IMR-90 (cell line): ENCODE measurements at regions not wholly inside any gene's neighbourhood (a gene's known extent, or its start where the extent isn't known, plus 50 kb on each side); places are given as distances from the start of the nearest gene placed in this dataset.

Source experiments
- BHLHE40 ChIP-seq: fragments of 150-350 bp; IDR thresholded peaks from 2 replicates; pipeline ENCODE4 v1.6.1; 2016; ENCODE audit warnings: mild to moderate bottlenecking, low read depth, low read length
- CEBPB ChIP-seq: IDR thresholded peaks from 2 replicates; pipeline ENCODE4 v1.6.1; 2012; ENCODE audit warnings: low read depth, low read length, improper control_type of control experiment
- FOS ChIP-seq: fragments of 150-350 bp; IDR thresholded peaks from 2 replicates; pipeline ENCODE4 v1.6.1; 2016; ENCODE audit warnings: low read depth, low read length
- MAZ ChIP-seq: IDR thresholded peaks from 2 replicates; pipeline ENCODE4 v1.6.1; 2012; ENCODE audit warnings: low read depth, mild to moderate bottlenecking, low read length, improper control_type of control experiment, moderate library complexity, borderline replicate concordance
- NFE2L2 ChIP-seq: fragments of 150-350 bp; IDR thresholded peaks from 2 replicates; pipeline ENCODE4 v1.6.1; 2016; ENCODE audit warnings: low read depth, mild to moderate bottlenecking, low read length
- POLR2A ChIP-seq: IDR thresholded peaks from 2 replicates; pipeline ENCODE4 v1.6.1; 2012; ENCODE audit warnings: mild to moderate bottlenecking, low read depth, low read length
- RAD21 ChIP-seq: IDR thresholded peaks from 2 replicates; pipeline ENCODE4 v1.6.1; 2012; ENCODE audit warnings: low read length, improper control_type of control experiment
- TF ChIP-seq, protein P1 (sequence below): conservative IDR thresholded peaks from 2 replicates; pipeline ENCODE4 v1.5.1; 2012; ENCODE audit warnings: mild to moderate bottlenecking, low read depth, low read length, improper control_type of control experiment
- TF ChIP-seq, protein P2 (sequence below): fragments of 150-350 bp; IDR thresholded peaks from 2 replicates; pipeline ENCODE4 v1.6.1; 2017; ENCODE audit warnings: mild to moderate bottlenecking, antibody characterized with exemption, low read length, low read depth

DNA sequence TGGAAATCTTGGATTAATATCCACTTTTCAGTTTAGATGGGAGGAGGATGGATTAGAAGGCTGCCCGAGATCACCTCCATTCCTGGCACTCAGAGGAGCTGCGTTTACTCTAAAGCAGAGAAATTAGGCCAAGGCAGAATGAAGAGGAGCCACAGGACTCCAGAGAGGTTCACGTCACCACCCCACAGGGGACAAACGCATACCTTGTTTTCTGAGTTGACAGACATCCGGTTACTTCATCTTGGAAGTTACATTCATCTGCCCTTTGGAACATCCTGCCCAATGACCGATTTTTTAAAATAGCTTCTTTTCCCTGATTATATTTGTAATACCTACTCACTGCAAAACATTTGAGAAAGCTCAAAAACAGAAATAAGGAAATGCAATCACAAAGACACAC is 220.0 kb downstream of the SOX9 start:
- TF ChIP-seq BHLHE40 (no peak), POLR2A (no peak), RAD21 (no peak), CEBPB (no peak), NFE2L2 (no peak), MAZ (no peak), FOS (no peak)
- TF ChIP-seq, protein P1, sequence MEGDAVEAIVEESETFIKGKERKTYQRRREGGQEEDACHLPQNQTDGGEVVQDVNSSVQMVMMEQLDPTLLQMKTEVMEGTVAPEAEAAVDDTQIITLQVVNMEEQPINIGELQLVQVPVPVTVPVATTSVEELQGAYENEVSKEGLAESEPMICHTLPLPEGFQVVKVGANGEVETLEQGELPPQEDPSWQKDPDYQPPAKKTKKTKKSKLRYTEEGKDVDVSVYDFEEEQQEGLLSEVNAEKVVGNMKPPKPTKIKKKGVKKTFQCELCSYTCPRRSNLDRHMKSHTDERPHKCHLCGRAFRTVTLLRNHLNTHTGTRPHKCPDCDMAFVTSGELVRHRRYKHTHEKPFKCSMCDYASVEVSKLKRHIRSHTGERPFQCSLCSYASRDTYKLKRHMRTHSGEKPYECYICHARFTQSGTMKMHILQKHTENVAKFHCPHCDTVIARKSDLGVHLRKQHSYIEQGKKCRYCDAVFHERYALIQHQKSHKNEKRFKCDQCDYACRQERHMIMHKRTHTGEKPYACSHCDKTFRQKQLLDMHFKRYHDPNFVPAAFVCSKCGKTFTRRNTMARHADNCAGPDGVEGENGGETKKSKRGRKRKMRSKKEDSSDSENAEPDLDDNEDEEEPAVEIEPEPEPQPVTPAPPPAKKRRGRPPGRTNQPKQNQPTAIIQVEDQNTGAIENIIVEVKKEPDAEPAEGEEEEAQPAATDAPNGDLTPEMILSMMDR: no peak
- TF ChIP-seq, protein P2, sequence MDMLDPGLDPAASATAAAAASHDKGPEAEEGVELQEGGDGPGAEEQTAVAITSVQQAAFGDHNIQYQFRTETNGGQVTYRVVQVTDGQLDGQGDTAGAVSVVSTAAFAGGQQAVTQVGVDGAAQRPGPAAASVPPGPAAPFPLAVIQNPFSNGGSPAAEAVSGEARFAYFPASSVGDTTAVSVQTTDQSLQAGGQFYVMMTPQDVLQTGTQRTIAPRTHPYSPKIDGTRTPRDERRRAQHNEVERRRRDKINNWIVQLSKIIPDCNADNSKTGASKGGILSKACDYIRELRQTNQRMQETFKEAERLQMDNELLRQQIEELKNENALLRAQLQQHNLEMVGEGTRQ: no peak
